ACC112 (cell line): ENCODE measurements at regions not wholly inside any gene's neighbourhood (a gene's known extent, or its start where the extent isn't known, plus 50 kb on each side); places are given as distances from the start of the nearest gene placed in this dataset.

Source experiments
- H2AFZ ChIP-seq: fragments of 200-600 bp; sonication (generic); one replicate; pipeline ENCODE4 v1.6.0; 2017; ENCODE audit warnings: antibody characterized with exemption, low read length; ENCODE audit not compliant: unreplicated experiment
- H3K27ac ChIP-seq: fragments of 200-600 bp; sonication (generic); 2 replicates; pipeline ENCODE4 v1.5.1; 2014; ENCODE audit warnings: low read depth, mild to moderate bottlenecking, antibody characterized with exemption, low read length, moderate library complexity
- H3K27me3 ChIP-seq: fragments of 200-600 bp; sonication (generic); 2 replicates; pipeline ENCODE4 v1.6.1; 2014; ENCODE audit warnings: mild to moderate bottlenecking, antibody characterized with exemption, low read length, moderate library complexity, mixed read lengths; ENCODE audit not compliant: insufficient read depth
- H3K36me3 ChIP-seq: fragments of 200-600 bp; sonication (generic); 2 replicates; pipeline ENCODE4 v1.6.1; 2016; ENCODE audit warnings: mild to moderate bottlenecking, antibody characterized with exemption, low read length, moderate library complexity, mixed read lengths; ENCODE audit not compliant: insufficient read depth
- H3K4me1 ChIP-seq: fragments of 200-600 bp; sonication (generic); one replicate; pipeline ENCODE4 v1.6.1; 2016; ENCODE audit warnings: low read length, mixed read lengths; ENCODE audit not compliant: insufficient read depth, unreplicated experiment, control insufficient read depth
- H3K4me3 ChIP-seq: fragments of 200-600 bp; sonication (generic); 2 replicates; pipeline ENCODE4 v1.5.1; 2014; ENCODE audit warnings: mild to moderate bottlenecking, low read depth, low read length
- H3K79me2 ChIP-seq: fragments of 200-600 bp; sonication (generic); one replicate; pipeline ENCODE4 v1.6.0; 2016; ENCODE audit warnings: low read length; ENCODE audit not compliant: control insufficient read depth, unreplicated experiment, insufficient read depth

GRCh38 chr6:51490101-51490500 lies 597.3 kb downstream of the PKHD1 start:
- no peak overlapping the region for H2AFZ ChIP-seq
- H3K4me3 ChIP-seq, result no peak overlapping the region
- no peak overlapping the region for H3K27ac ChIP-seq
- no peaks in the 10 kb centered on the region for H3K79me2 ChIP-seq
- H3K36me3 ChIP-seq, result no peaks in the 10 kb centered on the region
- no peaks in the 10 kb centered on the region for H3K4me1 ChIP-seq
- H3K27me3 ChIP-seq, result no peaks in the 10 kb centered on the region

DNA sequence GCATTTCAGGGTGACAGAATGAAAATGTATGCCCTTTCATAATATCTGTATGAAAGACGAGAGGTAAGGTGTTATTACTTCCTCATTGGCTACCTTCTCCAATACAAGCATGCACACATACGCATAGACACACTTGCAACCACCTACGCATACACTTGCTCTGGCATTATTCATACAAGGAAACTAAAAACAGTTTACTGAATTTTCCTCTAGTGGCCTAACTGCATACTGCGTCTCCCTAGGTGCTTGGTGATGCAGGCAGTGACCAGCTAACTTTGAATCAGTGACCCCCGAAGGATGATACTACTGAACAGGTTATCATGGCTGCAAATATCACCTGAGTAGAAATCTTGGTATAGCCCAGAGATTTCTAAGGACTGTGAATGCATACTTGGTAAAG lies 593.1 kb downstream of the PKHD1 start:
- Histone ChIP-seq H3K79me2 (no peaks in the 10 kb centered on the region), H3K36me3 (no peaks in the 10 kb centered on the region), H3K4me1 (no peaks in the 10 kb centered on the region), H3K4me3 (no peak overlapping the region), H3K27ac (no peak overlapping the region), H2AFZ (no peak overlapping the region), H3K27me3 (no peaks in the 10 kb centered on the region)

- Histone ChIP-seq H3K27me3 (no peaks in the 10 kb centered on the region), H3K36me3 (no peaks in the 10 kb centered on the region), H3K4me3 (no peak overlapping the region), H3K27ac (no peak overlapping the region), H2AFZ (no peak overlapping the region), H3K4me1 (no peaks in the 10 kb centered on the region), H3K79me2 (no peaks in the 10 kb centered on the region)
Observed at GRCh38 chr6:51495096-51495495, 592.3 kb downstream of the PKHD1 start.

DNA sequence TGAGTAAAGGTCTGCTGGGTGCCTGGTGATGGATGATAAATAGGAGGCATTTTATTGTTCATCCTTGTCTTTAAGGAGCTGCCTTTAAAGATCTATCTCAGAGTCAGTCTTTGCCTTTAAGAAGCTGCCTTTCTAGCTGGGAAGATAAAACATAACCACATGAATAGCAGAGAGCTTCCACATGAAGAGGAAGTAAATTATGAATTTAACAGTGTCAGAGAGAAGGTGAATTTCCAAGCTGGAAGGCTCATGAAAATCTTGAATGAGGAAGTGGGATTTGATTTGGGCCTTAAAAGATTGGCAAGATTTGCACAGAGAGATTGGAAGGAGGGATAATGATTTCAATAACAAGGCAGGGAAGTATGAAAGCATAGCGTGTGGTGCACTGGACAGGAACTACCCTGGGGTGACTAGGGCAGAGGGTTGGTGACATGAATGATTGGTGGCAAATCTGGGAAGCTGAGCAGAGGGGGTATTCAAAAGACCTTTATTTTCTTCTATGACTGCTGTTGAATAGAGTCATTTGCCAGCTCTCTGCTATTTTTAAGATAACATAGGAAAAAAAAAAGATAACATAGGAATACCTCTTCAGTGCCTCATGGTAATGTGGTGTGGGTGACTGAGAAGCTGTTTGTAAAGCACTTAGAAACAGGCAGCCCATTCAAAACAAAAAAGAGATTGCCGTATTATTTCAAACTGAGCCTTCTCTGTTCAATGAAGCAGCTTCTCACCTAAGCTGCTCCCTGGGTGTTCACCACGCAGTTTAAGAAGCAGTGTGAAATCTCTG lies 591.6 kb downstream of the PKHD1 start:
- no peaks in the 10 kb centered on the region for H3K27me3 ChIP-seq
- H3K4me3 ChIP-seq, result no peak overlapping the region
- H3K36me3 ChIP-seq, result no peaks in the 10 kb centered on the region
- H3K4me1 ChIP-seq, result no peaks in the 10 kb centered on the region
- H2AFZ ChIP-seq, result no peak overlapping the region
- no peaks in the 10 kb centered on the region for H3K79me2 ChIP-seq
- H3K27ac ChIP-seq, result no peak overlapping the region

- no peak overlapping the region for H3K27ac ChIP-seq
- no peak overlapping the region for H2AFZ ChIP-seq
- no peak overlapping the region for H3K4me3 ChIP-seq
Observed at GRCh38 chr6:51502996-51503395, 584.4 kb downstream of the PKHD1 start.

GRCh38 chr6:51505434-51505833 lies 582.0 kb downstream of the PKHD1 start:
- H3K79me2 ChIP-seq, result no peaks in the 10 kb centered on the region
- no peak overlapping the region for H3K4me3 ChIP-seq
- no peaks in the 10 kb centered on the region for H3K27me3 ChIP-seq
- no peak overlapping the region for H2AFZ ChIP-seq
- H3K36me3 ChIP-seq, result no peaks in the 10 kb centered on the region
- H3K27ac ChIP-seq, result no peak overlapping the region
- H3K4me1 ChIP-seq, result no peaks in the 10 kb centered on the region

More at GRCh38 chr6:51502996-51503395, 584.4 kb downstream of the PKHD1 start:
- Histone ChIP-seq H3K4me1 (no peaks in the 10 kb centered on the region), H3K36me3 (no peaks in the 10 kb centered on the region), H3K79me2 (no peaks in the 10 kb centered on the region), H3K27me3 (no peaks in the 10 kb centered on the region)

DNA sequence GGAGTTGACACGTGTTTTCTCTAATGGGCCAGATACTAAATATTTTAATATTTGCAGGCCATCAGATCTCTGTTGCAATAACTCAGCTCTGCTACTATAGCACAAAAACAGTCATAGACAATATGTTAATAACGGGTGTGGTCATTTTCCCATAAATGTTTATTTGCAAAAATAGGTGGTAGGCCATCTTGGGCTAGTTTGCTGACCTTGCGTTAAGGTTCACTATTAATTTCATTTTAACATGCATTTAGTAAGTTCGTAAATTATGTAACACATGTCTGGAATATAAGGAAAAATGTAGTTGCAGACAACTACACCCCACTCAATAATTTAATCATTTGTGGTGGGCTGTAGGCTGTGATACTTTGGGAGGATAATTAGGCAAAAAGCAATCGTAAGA lies 577.8 kb downstream of the PKHD1 start:
- H2AFZ ChIP-seq, result no peak overlapping the region

DNA sequence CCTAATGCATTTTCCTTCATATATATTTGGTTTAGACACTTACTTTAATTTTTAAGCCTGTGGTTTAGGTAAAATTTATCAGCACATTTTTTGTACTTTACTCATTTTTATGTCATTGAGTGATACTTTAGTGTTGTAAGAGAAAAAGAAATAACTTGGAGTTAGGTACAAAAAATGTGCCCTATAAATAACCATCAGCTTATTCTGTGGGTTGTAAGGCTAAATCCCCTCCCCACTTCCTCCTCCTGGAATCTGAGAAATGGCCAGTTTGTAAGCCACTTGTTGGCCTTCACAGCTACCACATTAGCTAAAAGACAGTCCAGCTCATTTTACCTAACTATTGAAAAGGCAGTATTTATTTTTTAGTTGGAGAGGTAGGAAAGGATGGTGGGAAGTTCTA lies 576.3 kb downstream of the PKHD1 start:
- H3K36me3 ChIP-seq, result no peaks in the 10 kb centered on the region
- no peak overlapping the region for H3K27ac ChIP-seq
- H2AFZ ChIP-seq, result no peak overlapping the region
- H3K79me2 ChIP-seq, result no peaks in the 10 kb centered on the region
- no peaks in the 10 kb centered on the region for H3K27me3 ChIP-seq
- H3K4me3 ChIP-seq, result no peak overlapping the region
- no peaks in the 10 kb centered on the region for H3K4me1 ChIP-seq

More for the DNA sequence above, 577.8 kb downstream of the PKHD1 start:
- Histone ChIP-seq H3K27me3 (no peaks in the 10 kb centered on the region), H3K27ac (no peak overlapping the region), H3K4me1 (no peaks in the 10 kb centered on the region), H3K79me2 (no peaks in the 10 kb centered on the region), H3K4me3 (no peak overlapping the region), H3K36me3 (no peaks in the 10 kb centered on the region)

GRCh38 chr6:51513891-51514747 lies 573.3 kb downstream of the PKHD1 start:
- Histone ChIP-seq H3K4me3 (no peak overlapping the region), H3K27me3 (no peaks in the 10 kb centered on the region), H3K27ac (no peak overlapping the region), H2AFZ (no peak overlapping the region), H3K36me3 (no peaks in the 10 kb centered on the region), H3K4me1 (no peaks in the 10 kb centered on the region), H3K79me2 (no peaks in the 10 kb centered on the region)

DNA sequence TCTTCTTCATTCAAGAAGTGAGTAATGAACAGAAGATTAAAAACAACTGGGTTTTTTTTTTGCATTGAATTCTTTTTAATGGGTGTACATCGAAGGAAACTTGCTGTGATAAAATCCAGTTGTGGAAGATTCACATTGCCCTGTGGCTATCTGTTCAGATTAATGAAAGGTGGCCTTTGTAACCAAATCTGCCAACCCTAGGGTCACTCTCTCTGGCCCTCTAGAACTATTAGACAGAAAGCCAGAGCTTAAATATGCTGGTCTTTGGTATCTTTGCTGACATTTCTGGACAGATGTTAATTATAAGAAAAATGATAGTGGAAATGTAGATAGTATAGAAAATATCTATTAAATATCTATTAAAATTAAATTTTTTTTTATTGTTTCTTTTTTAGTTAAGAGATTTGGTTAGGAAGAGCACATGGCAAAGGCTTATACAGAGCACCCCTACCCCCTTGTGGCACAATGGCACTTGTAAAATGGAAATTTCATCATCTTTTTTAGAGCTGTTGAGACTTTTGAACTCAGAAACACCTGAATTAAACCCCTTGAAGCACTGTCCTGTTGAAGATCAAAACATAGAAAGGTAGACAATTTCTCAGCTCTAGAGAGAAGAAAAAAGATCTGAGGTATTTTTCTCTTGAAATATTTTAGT lies 572.5 kb downstream of the PKHD1 start:
- Histone ChIP-seq H3K4me3 (no peak overlapping the region), H2AFZ (no peak overlapping the region), H3K27ac (no peak overlapping the region), H3K79me2 (no peaks in the 10 kb centered on the region), H3K4me1 (no peaks in the 10 kb centered on the region), H3K36me3 (no peaks in the 10 kb centered on the region), H3K27me3 (no peaks in the 10 kb centered on the region)
